Mesenchymal stem cell (in vitro differentiated cells and primary cell): ENCODE measurements at regions not wholly inside any gene's neighbourhood (a gene's known extent, or its start where the extent isn't known, plus 50 kb on each side); places are given as distances from the start of the nearest gene placed in this dataset.
"Not testable (repeated sequence)": the region's sequence is repeated elsewhere in the genome, so short reads cannot be mapped to it uniquely, and the experiment has no call there.

Experiments
- DNase-seq: peaks from one replicate; pipeline ENCODE4 v3.0.0-alpha.2; 2013
- H2AFZ ChIP-seq: one replicate; pipeline ENCODE4 v1.6.1; 2013; ENCODE audit warnings: low read depth, mild to moderate bottlenecking, control low read depth, inconsistent platforms, low read length, moderate library complexity
- H2AK5ac ChIP-seq: 2 replicates; pipeline ENCODE4 v1.6.1; 2013; ENCODE audit warnings: low read length, moderate library complexity, mild to moderate bottlenecking, inconsistent platforms; ENCODE audit not compliant: severe bottlenecking
- H2BK120ac ChIP-seq: one replicate; pipeline ENCODE4 v1.6.1; 2013; ENCODE audit warnings: low read depth, mild to moderate bottlenecking, inconsistent platforms, low read length, moderate library complexity
- H2BK12ac ChIP-seq, 2 experiments: one replicate each; pipeline ENCODE4 v1.6.1; 2013; ENCODE audit warnings: inconsistent platforms in 2 of 2, low read length in 2 of 2, mild to moderate bottlenecking in 2 of 2, moderate library complexity in 2 of 2, control low read depth in 1 of 2
- H2BK15ac ChIP-seq: one replicate; pipeline ENCODE4 v1.6.1; 2013; ENCODE audit warnings: mild to moderate bottlenecking, low read depth, inconsistent platforms; ENCODE audit not compliant: poor library complexity, severe bottlenecking
- H2BK5ac ChIP-seq: 2 replicates; pipeline ENCODE4 v1.6.1; 2013; ENCODE audit warnings: low read depth, mild to moderate bottlenecking, low read length, control low read depth, inconsistent platforms; ENCODE audit not compliant: poor library complexity, severe bottlenecking
- H3K14ac ChIP-seq, 2 experiments: one replicate each; pipeline ENCODE4 v1.6.1; 2013; ENCODE audit warnings: inconsistent platforms in 2 of 2, low read length in 2 of 2, control low read depth in 1 of 2, mild to moderate bottlenecking in 1 of 2, moderate library complexity in 1 of 2
- H3K18ac ChIP-seq, 2 experiments: one replicate each; pipeline ENCODE4 v1.6.1; 2013; ENCODE audit warnings: inconsistent platforms in 2 of 2, low read length in 2 of 2, control low read depth in 1 of 2, low read depth in 1 of 2, mild to moderate bottlenecking in 1 of 2
- H3K23ac ChIP-seq, 2 experiments: one replicate each; pipeline ENCODE4 v1.6.1; 2013; ENCODE audit warnings: inconsistent platforms in 2 of 2, low read length in 2 of 2, mild to moderate bottlenecking in 2 of 2, moderate library complexity in 2 of 2, control low read depth in 1 of 2
- H3K27ac ChIP-seq: 2 replicates; pipeline ENCODE4 v1.5.1; 2013; ENCODE audit warnings: mild to moderate bottlenecking, moderate library complexity, low read length, control low read depth, inconsistent platforms; ENCODE audit not compliant: poor library complexity, severe bottlenecking
- H3K27me3 ChIP-seq, 2 experiments: 2 replicates each; pipeline versions ENCODE4 v1.6.1 to v1.7.0; 2013; ENCODE audit warnings: low read length in 2 of 2, mild to moderate bottlenecking in 2 of 2, moderate library complexity in 2 of 2, control low read depth in 1 of 2, inconsistent platforms in 1 of 2; ENCODE audit not compliant: control insufficient read depth in 1 of 2, insufficient read depth in 1 of 2
- H3K36me3 ChIP-seq, 2 experiments: 2 replicates each; pipeline versions ENCODE4 v1.6.1 to v1.7.0; 2013; ENCODE audit warnings: low read length in 2 of 2, control low read depth in 1 of 2, inconsistent platforms in 1 of 2, low read depth in 1 of 2, mild to moderate bottlenecking in 1 of 2; ENCODE audit not compliant: insufficient read depth in 2 of 2, control insufficient read depth in 1 of 2
- H3K4ac ChIP-seq, 2 experiments: one replicate each; pipeline ENCODE4 v1.6.1; 2013; ENCODE audit warnings: inconsistent platforms in 2 of 2, low read length in 2 of 2, mild to moderate bottlenecking in 2 of 2, moderate library complexity in 2 of 2, control low read depth in 1 of 2, low read depth in 1 of 2
- H3K4me1 ChIP-seq: 2 replicates; pipeline ENCODE4 v1.6.1; 2013; ENCODE audit warnings: low read depth, low read length, control low read depth; ENCODE audit not compliant: control insufficient read depth, insufficient read depth
- H3K4me2 ChIP-seq: 2 replicates; pipeline ENCODE4 v1.6.1; 2013; ENCODE audit warnings: low read length, mild to moderate bottlenecking, inconsistent platforms; ENCODE audit not compliant: poor library complexity, severe bottlenecking
- H3K4me3 ChIP-seq, 2 experiments: 2 replicates each; pipeline versions ENCODE4 v1.5.1 to v1.7.0; 2013; ENCODE audit warnings: low read length in 2 of 2, mild to moderate bottlenecking in 2 of 2, control low read depth in 1 of 2, low read depth in 1 of 2; ENCODE audit not compliant: insufficient read depth in 1 of 2
- H3K79me1 ChIP-seq: replicated peaks from 2 replicates; pipeline ENCODE4 v1.6.1; 2013; ENCODE audit warnings: mild to moderate bottlenecking, control low read depth, low read length, inconsistent platforms; ENCODE audit not compliant: poor library complexity, severe bottlenecking
- H3K9ac ChIP-seq: 2 replicates; pipeline ENCODE4 v1.7.0; 2013; ENCODE audit warnings: mild to moderate bottlenecking, low read length, moderate library complexity
- H3K9me3 ChIP-seq: 2 replicates; pipeline ENCODE4 v1.7.0; 2013; ENCODE audit warnings: mild to moderate bottlenecking, low read length; ENCODE audit not compliant: control insufficient read depth
- H4K8ac ChIP-seq: one replicate; pipeline ENCODE4 v1.6.1; 2013; ENCODE audit warnings: inconsistent platforms, mild to moderate bottlenecking, low read length, moderate library complexity
- H4K91ac ChIP-seq: one replicate; pipeline ENCODE4 v1.6.1; 2013; ENCODE audit warnings: mild to moderate bottlenecking, low read length, inconsistent platforms
- WGBS: methylation state at CpG from one replicate; pipeline ENCODE4 v1.1.7; 2013; ENCODE audit warnings: mixed read lengths; 5-methylcytosine and 5-hydroxymethylcytosine counted together

DNA sequence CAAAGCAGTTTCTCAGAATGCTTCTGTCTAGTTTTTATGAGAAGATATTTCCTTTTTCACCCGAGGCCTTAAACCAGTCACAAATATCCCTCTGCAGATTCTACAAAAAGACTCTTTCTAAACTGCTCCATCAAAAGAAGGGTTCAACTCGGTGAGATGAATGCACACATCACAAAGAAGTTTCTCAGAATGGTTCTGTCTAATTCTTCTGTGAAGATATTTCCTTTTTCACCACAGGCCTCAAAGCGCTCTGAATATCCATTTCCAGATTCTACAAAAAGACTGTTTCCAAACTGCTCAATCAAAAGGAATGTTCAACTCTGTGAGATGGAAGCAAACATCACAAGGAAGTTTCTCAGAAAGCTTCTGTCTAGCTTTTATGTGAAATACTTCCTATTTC is 1843.3 kb downstream of the UQCRFS1 start:
- 38% methylated on average over 3 of the region's 3 CpGs for WGBS

DNA sequence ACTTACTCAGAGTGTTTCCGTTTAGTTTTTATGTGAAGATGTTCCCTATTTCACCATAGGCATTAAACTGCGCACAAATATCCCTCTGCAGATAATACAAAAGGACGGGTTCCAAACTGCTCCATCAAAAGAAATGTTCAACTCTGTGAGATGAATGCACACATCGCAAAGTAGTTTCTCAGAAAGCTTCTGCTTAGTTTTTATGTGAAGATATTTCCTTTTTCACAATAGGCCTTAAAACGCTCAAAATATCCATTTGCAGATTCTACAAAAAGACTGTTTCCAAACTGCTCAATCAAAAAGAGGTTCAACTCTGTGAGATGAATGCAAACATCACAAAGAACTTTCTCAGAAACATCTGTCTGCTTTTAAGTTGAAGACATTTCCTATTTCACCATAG is 1850.5 kb downstream of the UQCRFS1 start:
- H3K79me1 ChIP-seq, H2BK5ac ChIP-seq, H2BK15ac ChIP-seq, H3K27me3 ChIP-seq, H3K23ac ChIP-seq, H2BK120ac ChIP-seq, H3K27ac ChIP-seq, H3K4ac ChIP-seq, H4K8ac ChIP-seq, H2AK5ac ChIP-seq, H3K9ac ChIP-seq, H3K4me2 ChIP-seq, H2AFZ ChIP-seq, H2BK12ac ChIP-seq, H3K36me3 ChIP-seq, H3K14ac ChIP-seq, H3K4me3 ChIP-seq, H3K4me1 ChIP-seq, DNase-seq, H3K18ac ChIP-seq, H4K91ac ChIP-seq: not testable (repeated sequence)
- 48% methylated on average over 5 of the region's 5 CpGs for WGBS
- peaks cover 95% of the 10 kb centered on the region for H3K9me3 ChIP-seq

More for the DNA sequence above, 1843.3 kb downstream of the UQCRFS1 start:
- H3K4me3 ChIP-seq, H2BK120ac ChIP-seq, H2BK15ac ChIP-seq, H3K4ac ChIP-seq, H2BK12ac ChIP-seq, H4K91ac ChIP-seq, H3K27ac ChIP-seq, H3K4me2 ChIP-seq, H2AK5ac ChIP-seq, H4K8ac ChIP-seq, H2AFZ ChIP-seq, H3K27me3 ChIP-seq, H3K36me3 ChIP-seq, H3K9ac ChIP-seq, H3K18ac ChIP-seq, H3K14ac ChIP-seq, H3K4me1 ChIP-seq, H3K79me1 ChIP-seq, H2BK5ac ChIP-seq, DNase-seq, H3K23ac ChIP-seq: not testable (repeated sequence)
- peaks cover 73% of the 10 kb centered on the region for H3K9me3 ChIP-seq

DNA sequence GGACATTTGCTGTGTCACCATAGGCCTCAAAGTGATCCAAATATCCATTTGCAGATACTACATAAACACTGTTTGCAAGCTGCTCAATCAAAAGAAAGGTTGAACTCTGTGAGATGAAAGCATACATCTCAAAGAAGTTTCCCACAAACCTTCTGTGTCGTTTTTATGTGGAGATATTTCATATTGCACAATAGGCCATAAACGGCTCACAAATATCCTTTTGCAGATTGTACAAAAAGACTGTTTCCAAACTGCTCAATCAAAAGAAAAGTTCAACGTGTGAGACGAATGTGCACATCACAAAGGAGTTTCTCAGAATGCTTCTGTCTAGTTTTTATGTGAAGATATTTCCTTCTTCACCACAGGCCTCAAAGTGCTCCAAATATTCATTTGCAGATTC is 1857.4 kb downstream of the UQCRFS1 start:
- DNase-seq, H2AK5ac ChIP-seq, H3K14ac ChIP-seq, H3K4me1 ChIP-seq, H3K9ac ChIP-seq, H2BK12ac ChIP-seq, H3K4me2 ChIP-seq, H2BK5ac ChIP-seq, H3K27ac ChIP-seq, H4K8ac ChIP-seq, H2BK15ac ChIP-seq, H3K4ac ChIP-seq, H3K79me1 ChIP-seq, H2AFZ ChIP-seq, H4K91ac ChIP-seq, H3K4me3 ChIP-seq, H3K23ac ChIP-seq, H3K18ac ChIP-seq, H3K36me3 ChIP-seq, H3K27me3 ChIP-seq, H2BK120ac ChIP-seq: not testable (repeated sequence)
- 28% methylated on average over 4 of the region's 4 CpGs for WGBS
- peaks cover 99% of the 10 kb centered on the region for H3K9me3 ChIP-seq
